ENCODE measurements at regions not wholly inside any gene's neighbourhood (a gene's known extent, or its start where the extent isn't known, plus 50 kb on each side); places are given as distances from the start of the nearest gene placed in this dataset.

- no peak overlapping the region for H2AFZ ChIP-seq (ENCODE audit: low read length)
- no peak overlapping the region for H3K4me2 ChIP-seq (ENCODE audit: insufficient read depth, insufficient read length, low read length)
- H2AK5ac ChIP-seq (ENCODE audit: insufficient read length, low read length) = no peak overlapping the region
- no peaks in the 10 kb centered on the region for H3K4me1 ChIP-seq (ENCODE audit: insufficient read depth, low read length)
- H3K9me3 ChIP-seq (ENCODE audit: control insufficient read depth, low read depth, low read length) = no peaks in the 10 kb centered on the region
- no peak overlapping the region for H4K5ac ChIP-seq (ENCODE audit: insufficient read length, low read depth, low read length)
- H3K23me2 ChIP-seq (ENCODE audit: insufficient read length, low read depth, low read length, poor library complexity, severe bottlenecking) = no peaks in the 10 kb centered on the region
- Mint-ChIP-seq H3K36me3 (ENCODE audit: insufficient read depth in 1 of 3, low read depth in 3 of 3) (peaks cover 1 to 30% (median 5%) of the 10 kb centered on the region in 3 experiments; a peak in 5 of 7 replicates), H3K27ac (no peak overlapping the region), H3K4me3 (no peak overlapping the region), H3K4me1 (no peaks in the 10 kb centered on the region), H3K9me3 (peaks cover 18 to 22% of the 10 kb centered on the region in 2 experiments), H3K27me3 (ENCODE audit: low read depth) (peaks cover 2% of the 10 kb centered on the region; the same call in 1 of the 2 replicates)
- H3T11ph ChIP-seq (ENCODE audit: low read length) = no peak overlapping the region
- H3K9ac ChIP-seq (ENCODE audit: extremely low read depth, insufficient read length, low read length) = no peak overlapping the region
- H3K14ac ChIP-seq (ENCODE audit: insufficient read depth, low read length) = no peak overlapping the region
- no peak overlapping the region for H4K8ac ChIP-seq (replicated peaks; ENCODE audit: insufficient read length, low read depth, low read length)
- no peak for DNase-seq
- no peak overlapping the region for H2BK12ac ChIP-seq (ENCODE audit: insufficient read length, low read depth, low read length)
- H4K20me1 ChIP-seq (ENCODE audit: control insufficient read depth, insufficient read depth, insufficient read length) = no peaks in the 10 kb centered on the region
- H3K79me2 ChIP-seq (ENCODE audit: insufficient read depth, low read length) = no peaks in the 10 kb centered on the region
- no peak for TF ChIP-seq CTCF (conservative IDR thresholded peaks at IDR 0.05)
- no peak overlapping the region for H2BK20ac ChIP-seq (ENCODE audit: low read depth, low read length, poor library complexity, severe bottlenecking)
- H4K91ac ChIP-seq (ENCODE audit: insufficient read length, low read depth, low read length) = no peak overlapping the region
- H3K4ac ChIP-seq (ENCODE audit: low read depth, low read length) = no peak overlapping the region
- no peaks in the 10 kb centered on the region for H3K79me1 ChIP-seq (ENCODE audit: insufficient read depth, low read depth, low read length, poor library complexity, severe bottlenecking)
- no peak overlapping the region for H2BK15ac ChIP-seq (ENCODE audit: low read depth, low read length)
- WGBS (ENCODE audit: extremely low coverage, insufficient read length, low lambda C conversion rate) = no CpG with 5 or more reads among the region's 4 CpGs
- no peak overlapping the region for H3K27ac ChIP-seq (ENCODE audit: insufficient read length, low read depth, low read length)
- H3K18ac ChIP-seq (ENCODE audit: insufficient read length, low read depth, low read length) = no peak overlapping the region
- no peaks in the 10 kb centered on the region for H3K27me3 ChIP-seq (ENCODE audit: insufficient read depth, low read length)
- no peak overlapping the region for H3K23ac ChIP-seq (ENCODE audit: insufficient read length, low read depth, low read length)
- no peak overlapping the region for H2BK5ac ChIP-seq (ENCODE audit: insufficient read length, low read length)
- H2BK120ac ChIP-seq (ENCODE audit: low read depth, low read length, poor library complexity, severe bottlenecking) = no peak overlapping the region
- no peak overlapping the region for H3K56ac ChIP-seq (ENCODE audit: insufficient read length, low read depth, low read length)
Measured at GRCh38 chr6:164721460-164721859, 587.9 kb downstream of the C6orf118 start.

All from H9 (cell line).